ENCODE measurements at regions not wholly inside any gene's neighbourhood (a gene's known extent, or its start where the extent isn't known, plus 50 kb on each side); places are given as distances from the start of the nearest gene placed in this dataset.

- no peaks in the 10 kb centered on the region for H3K36me3 ChIP-seq (replicated peaks in 1 of 2; ENCODE audit: control insufficient read depth in 1 of 2, insufficient read depth in 2 of 2, low read length in 2 of 2)
- no peaks in the 10 kb centered on the region for H4K20me1 ChIP-seq (ENCODE audit: insufficient read depth, low read length)
- H3K9me3 ChIP-seq (ENCODE audit: low read length), result no peaks in the 10 kb centered on the region
- H3K9ac ChIP-seq (ENCODE audit: insufficient read depth, low read depth, low read length), result no peak overlapping the region
- no peak for FAIRE-seq
- H3K27ac ChIP-seq (ENCODE audit: extremely low read length, insufficient read depth, low read length), result no peak overlapping the region
- intact Hi-C loops (cut with micrococcal nuclease; ENCODE audit: unreplicated experiment) (no loop called here), in situ Hi-C loops (cut with HindIII; ENCODE audit: extremely low pct_ligation_motif_present, low pct_unique_long_range_greater_than_20kb) (no loop called here)
- TF ChIP-seq MZF1 (CRISPR knock-in tag; IDR thresholded peaks at IDR 0.05; ENCODE audit: borderline replicate concordance) (no peak), SOX13 (IDR thresholded peaks at IDR 0.05) (no peak), SOX13 (CRISPR knock-in tag; conservative IDR thresholded peaks at IDR 0.05 in 1 of 2, IDR thresholded peaks at IDR 0.05 in 1 of 2) (no peak), ZNF598 (CRISPR knock-in tag; IDR thresholded peaks at IDR 0.05; ENCODE audit: borderline replicate concordance) (no peak), TGIF2 (CRISPR knock-in tag; IDR thresholded peaks at IDR 0.05) (no peak), ZSCAN22 (CRISPR knock-in tag; IDR thresholded peaks at IDR 0.05) (no peak), ISX (CRISPR knock-in tag; conservative IDR thresholded peaks at IDR 0.05) (no peak), PITX1 (CRISPR knock-in tag; IDR thresholded peaks at IDR 0.05) (no peak), ZFP91 (CRISPR knock-in tag; IDR thresholded peaks at IDR 0.05; ENCODE audit: borderline replicate concordance) (no peak), MAFK (conservative IDR thresholded peaks at IDR 0.05 in 1 of 2, IDR thresholded peaks at IDR 0.05 in 1 of 2; ENCODE audit: low read length in 2 of 2) (no peak), ELF3 (CRISPR knock-in tag; IDR thresholded peaks at IDR 0.05) (no peak), HMGA1 (CRISPR knock-in tag; conservative IDR thresholded peaks at IDR 0.05) (no peak), ZNF580 (CRISPR knock-in tag; IDR thresholded peaks at IDR 0.05; ENCODE audit: borderline replicate concordance, low read depth) (no peak), MXD3 (CRISPR knock-in tag; IDR thresholded peaks at IDR 0.05) (no peak), SALL2 (CRISPR knock-in tag; IDR thresholded peaks at IDR 0.05) (no peak), NBN (conservative IDR thresholded peaks at IDR 0.05) (no peak), GZF1 (CRISPR knock-in tag; IDR thresholded peaks at IDR 0.05) (no peak), GATAD2A (CRISPR knock-in tag; IDR thresholded peaks at IDR 0.05) (no peak), TRIM22 (IDR thresholded peaks at IDR 0.05) (no peak)
- TF ChIP-seq, protein P1, sequence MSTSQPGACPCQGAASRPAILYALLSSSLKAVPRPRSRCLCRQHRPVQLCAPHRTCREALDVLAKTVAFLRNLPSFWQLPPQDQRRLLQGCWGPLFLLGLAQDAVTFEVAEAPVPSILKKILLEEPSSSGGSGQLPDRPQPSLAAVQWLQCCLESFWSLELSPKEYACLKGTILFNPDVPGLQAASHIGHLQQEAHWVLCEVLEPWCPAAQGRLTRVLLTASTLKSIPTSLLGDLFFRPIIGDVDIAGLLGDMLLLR (CRISPR knock-in tag; IDR thresholded peaks at IDR 0.05), result no peak
- TF ChIP-seq, protein P2, sequence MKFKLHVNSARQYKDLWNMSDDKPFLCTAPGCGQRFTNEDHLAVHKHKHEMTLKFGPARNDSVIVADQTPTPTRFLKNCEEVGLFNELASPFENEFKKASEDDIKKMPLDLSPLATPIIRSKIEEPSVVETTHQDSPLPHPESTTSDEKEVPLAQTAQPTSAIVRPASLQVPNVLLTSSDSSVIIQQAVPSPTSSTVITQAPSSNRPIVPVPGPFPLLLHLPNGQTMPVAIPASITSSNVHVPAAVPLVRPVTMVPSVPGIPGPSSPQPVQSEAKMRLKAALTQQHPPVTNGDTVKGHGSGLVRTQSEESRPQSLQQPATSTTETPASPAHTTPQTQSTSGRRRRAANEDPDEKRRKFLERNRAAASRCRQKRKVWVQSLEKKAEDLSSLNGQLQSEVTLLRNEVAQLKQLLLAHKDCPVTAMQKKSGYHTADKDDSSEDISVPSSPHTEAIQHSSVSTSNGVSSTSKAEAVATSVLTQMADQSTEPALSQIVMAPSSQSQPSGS (CRISPR knock-in tag; IDR thresholded peaks at IDR 0.05), result no peak
- no peak for DNase-seq (ENCODE audit: low spot score)
- no peak overlapping the region for H2AFZ ChIP-seq (ENCODE audit: low read length)
- H3K27me3 ChIP-seq (ENCODE audit: control insufficient read depth in 1 of 2, insufficient read depth in 2 of 2, low read length in 2 of 2), result no peaks in the 10 kb centered on the region; a peak in 1 of 5 replicates
- 3% methylated on average over 3 of the region's 3 CpGs for WGBS (ENCODE audit: low lambda C conversion rate)
- POLR2A ChIA-PET, result no interaction called here
- no peak for ATAC-seq
- no peaks in the 10 kb centered on the region for H3K79me2 ChIP-seq (ENCODE audit: insufficient read depth, low read length)
- H3K4me2 ChIP-seq (ENCODE audit: low read depth, low read length), result no peak overlapping the region
- H3K4me1 ChIP-seq (ENCODE audit: insufficient read depth, low read length), result no peaks in the 10 kb centered on the region
- CTCF ChIA-PET (ENCODE audit: low intra/inter-chr PET ratio, low total read pairs), result no interaction called here
- BruUV-seq (replicated peaks), result no TSS peak
- H3K4me3 ChIP-seq (replicated peaks in 1 of 3; ENCODE audit: insufficient read depth in 1 of 3, low read depth in 2 of 3, low read length in 3 of 3), result no peak overlapping the region
Measured at GRCh38 chr5:20617841-20618240, 629.8 kb upstream of the CDH18 start.
